C4-2B (cell line): ENCODE measurements at regions not wholly inside any gene's neighbourhood (a gene's known extent, or its start where the extent isn't known, plus 50 kb on each side); places are given as distances from the start of the nearest gene placed in this dataset.

Source experiments
- CTCF ChIP-seq: fragments of 450-650 bp; conservative IDR thresholded peaks from 2 replicates; pipeline ENCODE4 v1.5.1; 2017; ENCODE audit warnings: mild to moderate bottlenecking
- ZFX ChIP-seq: fragments of 450-650 bp; IDR thresholded peaks from 2 replicates; pipeline ENCODE4 v1.6.1; 2017

GRCh38 chr3:55373423-55373822 lies 113.7 kb downstream of the WNT5A start:
- no peak for TF ChIP-seq CTCF
- TF ChIP-seq ZFX = no peak
